22Rv1 (cell line): ENCODE measurements at regions not wholly inside any gene's neighbourhood (a gene's known extent, or its start where the extent isn't known, plus 50 kb on each side); places are given as distances from the start of the nearest gene placed in this dataset.

ENCODE experiments used
- CTCF ChIP-seq: fragments of 450-650 bp; IDR thresholded peaks from 2 replicates; pipeline ENCODE4 v1.5.1; 2017; ENCODE audit warnings: mild to moderate bottlenecking
- ZFX ChIP-seq: fragments of 450-650 bp; IDR thresholded peaks from 2 replicates; pipeline ENCODE4 v1.6.1; 2017; ENCODE audit warnings: antibody characterized with exemption, borderline replicate concordance

- TF ChIP-seq CTCF (no peak), ZFX (no peak)
These were observed 89.7 kb upstream of the STEAP4 start for GRCh38 chr7:88396295-88396947.
